HepG2 (cell line): ENCODE measurements at regions not wholly inside any gene's neighbourhood (a gene's known extent, or its start where the extent isn't known, plus 50 kb on each side); places are given as distances from the start of the nearest gene placed in this dataset.

ENCODE experiments used
- ARID2 ChIP-seq: sonication (generic); formaldehyde crosslinking; IDR thresholded peaks from 2 replicates; pipeline ENCODE4 v1.8.1; 2022; ENCODE audit warnings: mild to moderate bottlenecking, missing genetic modification reagents, borderline replicate concordance
- CHD4 ChIP-seq: fragments of 200-600 bp; sonication (generic); IDR thresholded peaks from 2 replicates; pipeline ENCODE4 v1.7.0; 2017; ENCODE audit warnings: mild to moderate bottlenecking, low read length, borderline replicate concordance
- CSRNP2 ChIP-seq: sonication (generic); formaldehyde crosslinking; conservative IDR thresholded peaks from 2 replicates; pipeline ENCODE4 v1.8.0; 2022; ENCODE audit warnings: low read depth, missing genetic modification reagents
- FOXA1 ChIP-seq, 2 experiments: fragments of 450-650 bp in 1 of 2; sonication (generic) in 1 of 2; formaldehyde crosslinking in 1 of 2; IDR thresholded peaks; 2 replicates each; pipeline versions ENCODE4 v1.4.0 to v1.6.1; 2016 to 2020; ENCODE audit warnings: missing genetic modification reagents in 1 of 2
- FUBP1 ChIP-seq: sonication (generic); formaldehyde crosslinking; IDR thresholded peaks from 2 replicates; pipeline ENCODE4 v1.5.1; 2020; ENCODE audit warnings: missing genetic modification reagents, mild to moderate bottlenecking, borderline replicate concordance
- GPN1 ChIP-seq: sonication (generic); formaldehyde crosslinking; IDR thresholded peaks from 2 replicates; pipeline ENCODE4 v1.5.1; 2020; ENCODE audit warnings: missing genetic modification reagents, borderline replicate concordance
- HCFC1 ChIP-seq: fragments of 150-350 bp; IDR thresholded peaks from 2 replicates; pipeline ENCODE4 v1.6.1; 2014; ENCODE audit warnings: low read depth, low read length
- LBX2 ChIP-seq: sonication (generic); formaldehyde crosslinking; IDR thresholded peaks from 2 replicates; pipeline ENCODE4 v1.5.0; 2020; ENCODE audit warnings: missing genetic modification reagents, mild to moderate bottlenecking, borderline replicate concordance
- MTF1 ChIP-seq: sonication (generic); formaldehyde crosslinking; IDR thresholded peaks from 2 replicates; pipeline ENCODE4 v1.5.0; 2020; ENCODE audit warnings: missing genetic modification reagents
- RFX3 ChIP-seq: IDR thresholded peaks from 2 replicates; pipeline ENCODE4 v1.6.1; 2016; ENCODE audit warnings: missing biosample characterization, missing genetic modification reagents
- SALL1 ChIP-seq: sonication (generic); formaldehyde crosslinking; IDR thresholded peaks from 2 replicates; pipeline ENCODE4 v1.8.0; 2022; ENCODE audit warnings: mild to moderate bottlenecking, missing genetic modification reagents
- SNRNP70 ChIP-seq: fragments of 200-400 bp; formaldehyde crosslinking; IDR thresholded peaks from 2 replicates; pipeline ENCODE4 v1.6.1; 2017; ENCODE audit warnings: mild to moderate bottlenecking, low read depth, low read length, moderate library complexity
- TBX3 ChIP-seq: fragments of 450-650 bp; IDR thresholded peaks from 2 replicates; pipeline ENCODE4 v1.6.1; 2017; ENCODE audit warnings: antibody characterized with exemption, mild to moderate bottlenecking, inconsistent platforms, borderline replicate concordance
- TCF12 ChIP-seq, 2 experiments: fragments of 450-650 bp in 1 of 2; sonication (generic) in 1 of 2; formaldehyde crosslinking in 1 of 2; IDR thresholded peaks; 2 replicates each; pipeline versions ENCODE4 v1.6.1 to v1.8.0; 2017 to 2022; ENCODE audit warnings: antibody characterized with exemption in 1 of 2, mild to moderate bottlenecking in 1 of 2, missing genetic modification reagents in 1 of 2, moderate library complexity in 1 of 2
- ZC3H4 ChIP-seq: sonication (generic); formaldehyde crosslinking; IDR thresholded peaks from 2 replicates; pipeline ENCODE4 v1.4.0; 2020; ENCODE audit warnings: missing genetic modification reagents, borderline replicate concordance
- ZMYM2 ChIP-seq: sonication (generic); formaldehyde crosslinking; IDR thresholded peaks from 2 replicates; pipeline ENCODE4 v1.8.0; 2022; ENCODE audit warnings: mild to moderate bottlenecking, missing genetic modification reagents
- ZNF225 ChIP-seq: sonication (generic); formaldehyde crosslinking; IDR thresholded peaks from 2 replicates; pipeline ENCODE4 v1.4.0; 2020; ENCODE audit warnings: mild to moderate bottlenecking, missing genetic modification reagents
- ZNF670 ChIP-seq: sonication (generic); formaldehyde crosslinking; IDR thresholded peaks from 2 replicates; pipeline ENCODE4 v1.8.0; 2022; ENCODE audit warnings: mild to moderate bottlenecking, missing genetic modification reagents, borderline replicate concordance
- ZNF678 ChIP-seq: sonication (generic); formaldehyde crosslinking; IDR thresholded peaks from 2 replicates; pipeline ENCODE4 v1.4.0; 2020; ENCODE audit warnings: mild to moderate bottlenecking, missing genetic modification reagents
- ZNF720 ChIP-seq: sonication (generic); formaldehyde crosslinking; IDR thresholded peaks from 2 replicates; pipeline ENCODE4 v1.4.0; 2020; ENCODE audit warnings: missing genetic modification reagents
- ZNF770 ChIP-seq: sonication (generic); formaldehyde crosslinking; IDR thresholded peaks from 2 replicates; pipeline ENCODE4 v1.5.0; 2020; ENCODE audit warnings: mild to moderate bottlenecking, missing genetic modification reagents
- ZNF772 ChIP-seq: sonication (generic); formaldehyde crosslinking; IDR thresholded peaks from 2 replicates; pipeline ENCODE4 v1.5.0; 2020; ENCODE audit warnings: mild to moderate bottlenecking, missing genetic modification reagents
- ZSCAN9 ChIP-seq: IDR thresholded peaks from 2 replicates; pipeline ENCODE4 v1.6.1; 2016; ENCODE audit warnings: borderline replicate concordance

- peak; percentile 74 for TF ChIP-seq ZNF770 (CRISPR knock-in tag)
- TF ChIP-seq GPN1 (CRISPR knock-in tag): no peak
- TF ChIP-seq ZNF225 (CRISPR knock-in tag): no peak
- TF ChIP-seq CSRNP2 (CRISPR knock-in tag): no peak
- no peak for TF ChIP-seq HCFC1
- TF ChIP-seq SALL1 (CRISPR knock-in tag): peak; percentile 80; the same call in 1 of the 2 replicates
- TF ChIP-seq ZSCAN9: peak; percentile 95
- TF ChIP-seq ARID2 (CRISPR knock-in tag): no peak
- TF ChIP-seq FUBP1 (CRISPR knock-in tag): no peak
- TF ChIP-seq ZNF670 (CRISPR knock-in tag): no peak
- TF ChIP-seq RFX3 (CRISPR knock-in tag): no peak
- TF ChIP-seq ZC3H4 (CRISPR knock-in tag): no peak
- TF ChIP-seq CHD4: no peak
- no peak for TF ChIP-seq MTF1 (CRISPR knock-in tag)
- TF ChIP-seq LBX2: no peak
- TF ChIP-seq SNRNP70: no peak
- no peak for TF ChIP-seq ZNF678 (CRISPR knock-in tag)
- TF ChIP-seq TCF12 (IDR thresholded peaks at IDR 0.05): no peak
- TF ChIP-seq TCF12 (CRISPR knock-in tag; IDR thresholded peaks at IDR 0.05): no peak
- TF ChIP-seq ZMYM2 (CRISPR knock-in tag): no peak
- no peak for TF ChIP-seq ZNF772
- TF ChIP-seq ZNF720: no peak
- no peak for TF ChIP-seq FOXA1 (IDR thresholded peaks at IDR 0.05)
- peak; percentile 80 for TF ChIP-seq FOXA1 (CRISPR knock-in tag; IDR thresholded peaks at IDR 0.05)
- TF ChIP-seq TBX3: no peak
These were observed 339.0 kb upstream of the ETAA1 start (continued) for GRCh38 chr2:67057901-67058703.
